ENCODE measurements at regions not wholly inside any gene's neighbourhood (a gene's known extent, or its start where the extent isn't known, plus 50 kb on each side); places are given as distances from the start of the nearest gene placed in this dataset.
A peak's percentile ranks its signal among the peaks of the same experiment; 100 is the strongest.

- TF ChIP-seq HINFP (CRISPR knock-in tag; IDR thresholded peaks at IDR 0.05; ENCODE audit: low read depth) (0 out of 2 replicates have a peak, but pooled peaks have one; percentile 51), NFE2L2 (IDR thresholded peaks at IDR 0.05; ENCODE audit: low read length) (no peak), ZNF564 (CRISPR knock-in tag; IDR thresholded peaks at IDR 0.05) (no peak), AFF4 (CRISPR knock-in tag; IDR thresholded peaks at IDR 0.05) (no peak), ZNF614 (CRISPR knock-in tag; IDR thresholded peaks at IDR 0.05; ENCODE audit: borderline replicate concordance) (0 out of 2 replicates have a peak, but pooled peaks have one; percentile 68), IKZF5 (CRISPR knock-in tag; IDR thresholded peaks at IDR 0.05) (no peak), THRA (CRISPR knock-in tag; IDR thresholded peaks at IDR 0.05; ENCODE audit: borderline replicate concordance) (no peak), MBD4 (IDR thresholded peaks at IDR 0.05; ENCODE audit: borderline replicate concordance, low read length) (no peak), ZNF577 (CRISPR knock-in tag; IDR thresholded peaks at IDR 0.05; ENCODE audit: borderline replicate concordance, low read depth) (no peak), NCOA1 (CRISPR knock-in tag; IDR thresholded peaks at IDR 0.05) (no peak), TBX2 (CRISPR knock-in tag; IDR thresholded peaks at IDR 0.05; ENCODE audit: borderline replicate concordance) (peak; percentile 42; the same call in 1 of the 2 replicates), ZBTB2 (CRISPR knock-in tag; IDR thresholded peaks at IDR 0.05; ENCODE audit: low read depth) (no peak), ZNF264 (CRISPR knock-in tag; IDR thresholded peaks at IDR 0.05) (no peak), GATAD2A (CRISPR knock-in tag; IDR thresholded peaks at IDR 0.05) (peak; percentile 35; the same call in 1 of the 2 replicates), XRCC5 (optimal IDR thresholded peaks at IDR 0.05; ENCODE audit: low read length) (peak; percentile 55), ZMYM3 (CRISPR knock-in tag; IDR thresholded peaks at IDR 0.05) (no peak), SOX5 (CRISPR knock-in tag; IDR thresholded peaks at IDR 0.05; ENCODE audit: borderline replicate concordance) (peak; percentile 35; the same call in 1 of the 2 replicates), IKZF4 (CRISPR knock-in tag; IDR thresholded peaks at IDR 0.05; ENCODE audit: borderline replicate concordance, low read depth, not compliant biosample characterization) (no peak), ZNF556 (CRISPR knock-in tag; IDR thresholded peaks at IDR 0.05; ENCODE audit: borderline replicate concordance) (no peak), MIXL1 (CRISPR knock-in tag; IDR thresholded peaks at IDR 0.05) (0 out of 2 replicates have a peak, but pooled peaks have one; percentile 34), KDM5A (IDR thresholded peaks at IDR 0.05; ENCODE audit: borderline replicate concordance, low read length) (no peak)
These were observed 162.7 kb upstream of the NT5C1B start (continued) for GRCh38 chr2:18752022-18752493.
